Adipose tissue (tissue), 3 donors: ENCODE measurements at regions not wholly inside any gene's neighbourhood (a gene's known extent, or its start where the extent isn't known, plus 50 kb on each side); places are given as distances from the start of the nearest gene placed in this dataset.

Experiments used
- H3K27ac ChIP-seq: one replicate; pipeline ENCODE4 v1.5.1; 2013; ENCODE audit warnings: low read depth, low read length
- WGBS, 3 donors: extraction: QIAGEN DNeasy Blood & Tissue Kit; methylation state at CpG; one replicate each; pipeline ENCODE4 v1.1.7; 2013; 5-methylcytosine and 5-hydroxymethylcytosine counted together
- donor health status: healthy with polysubstance abuse.
- donor health status: Bipolar disorder and iron deficiency.
- donor health status: healthy.

DNA sequence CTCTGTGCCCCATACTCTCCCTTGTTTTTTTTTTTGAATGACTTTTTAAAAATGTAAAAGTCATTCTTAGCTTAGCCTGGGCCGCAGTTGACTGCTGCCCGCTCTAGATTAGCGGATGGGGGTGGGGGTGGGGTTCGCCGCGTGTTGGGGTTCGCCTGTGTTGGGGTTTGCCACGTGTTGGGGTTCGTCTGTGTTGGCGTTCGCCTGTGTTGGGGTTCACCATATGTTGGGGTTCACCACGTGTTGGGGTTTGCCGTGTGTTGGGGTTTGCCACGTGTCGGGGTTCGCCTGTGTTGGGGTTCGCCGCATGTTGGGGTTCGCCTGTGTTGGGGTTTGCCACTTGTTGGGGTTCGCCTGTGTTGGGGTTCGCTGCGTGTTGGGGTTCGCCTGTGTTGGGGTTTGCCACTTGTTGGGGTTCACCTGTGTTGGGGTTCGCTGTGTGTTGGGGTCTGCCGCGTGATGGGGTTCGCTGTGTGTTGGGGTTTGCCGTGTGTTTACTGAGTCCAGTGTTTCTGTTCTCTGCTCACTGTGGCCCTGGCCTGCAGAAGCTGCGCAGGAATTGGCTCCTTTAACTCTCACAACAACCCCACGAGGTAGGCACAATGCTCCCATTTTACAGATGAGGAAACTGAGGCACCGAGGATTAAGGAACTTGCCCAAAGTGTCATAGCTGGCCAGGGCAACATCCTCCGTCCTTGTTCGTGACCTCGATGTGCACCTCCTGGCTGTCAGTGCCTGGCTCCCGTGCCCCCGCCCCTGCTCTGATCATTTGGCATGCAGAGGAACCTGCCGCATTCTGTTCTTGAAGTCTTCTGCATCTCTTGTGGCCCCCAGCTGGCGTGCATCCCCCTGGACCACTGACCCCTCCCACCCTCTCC, 96.6 kb upstream of the CIBAR2 start:
- 86 to 96% (median 95%) methylated on average over 38 of the region's 38 CpGs for WGBS, 3 donors

DNA sequence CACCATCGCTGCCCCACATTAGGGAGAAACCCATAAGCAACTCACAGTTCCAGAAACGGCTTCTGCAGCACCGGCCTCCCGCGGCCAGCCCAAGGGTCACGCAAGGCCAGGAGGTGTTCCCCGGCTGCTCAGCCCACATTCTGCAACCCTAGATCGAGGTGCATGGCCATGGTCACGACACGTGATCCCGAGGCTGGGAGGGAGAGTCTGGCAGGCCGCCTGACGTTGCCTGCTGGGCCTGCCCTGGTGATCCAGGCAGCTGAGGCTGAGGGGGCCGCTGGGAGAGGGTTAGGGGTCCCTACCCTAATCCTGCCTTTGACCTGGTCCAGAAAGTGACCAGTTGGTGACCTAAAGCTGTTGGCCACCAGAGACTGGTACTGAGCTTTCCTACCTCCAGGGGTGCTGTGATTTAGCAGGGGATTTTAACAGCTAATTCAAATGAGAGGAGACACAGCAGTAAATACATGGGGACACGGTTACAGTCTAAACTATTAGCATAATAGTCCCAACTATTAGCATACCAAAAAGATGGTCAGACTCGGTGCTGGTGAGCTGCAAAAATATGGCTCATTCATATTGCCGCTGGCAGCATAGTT, 97.4 kb upstream of the CIBAR2 start:
- 35 to 81% (median 68%) methylated on average over 17 of the region's 17 CpGs for WGBS, 3 donors
- no peak overlapping the region for H3K27ac ChIP-seq

More for the DNA sequence above, 96.6 kb upstream of the CIBAR2 start:
- H3K27ac ChIP-seq: no peak overlapping the region

DNA sequence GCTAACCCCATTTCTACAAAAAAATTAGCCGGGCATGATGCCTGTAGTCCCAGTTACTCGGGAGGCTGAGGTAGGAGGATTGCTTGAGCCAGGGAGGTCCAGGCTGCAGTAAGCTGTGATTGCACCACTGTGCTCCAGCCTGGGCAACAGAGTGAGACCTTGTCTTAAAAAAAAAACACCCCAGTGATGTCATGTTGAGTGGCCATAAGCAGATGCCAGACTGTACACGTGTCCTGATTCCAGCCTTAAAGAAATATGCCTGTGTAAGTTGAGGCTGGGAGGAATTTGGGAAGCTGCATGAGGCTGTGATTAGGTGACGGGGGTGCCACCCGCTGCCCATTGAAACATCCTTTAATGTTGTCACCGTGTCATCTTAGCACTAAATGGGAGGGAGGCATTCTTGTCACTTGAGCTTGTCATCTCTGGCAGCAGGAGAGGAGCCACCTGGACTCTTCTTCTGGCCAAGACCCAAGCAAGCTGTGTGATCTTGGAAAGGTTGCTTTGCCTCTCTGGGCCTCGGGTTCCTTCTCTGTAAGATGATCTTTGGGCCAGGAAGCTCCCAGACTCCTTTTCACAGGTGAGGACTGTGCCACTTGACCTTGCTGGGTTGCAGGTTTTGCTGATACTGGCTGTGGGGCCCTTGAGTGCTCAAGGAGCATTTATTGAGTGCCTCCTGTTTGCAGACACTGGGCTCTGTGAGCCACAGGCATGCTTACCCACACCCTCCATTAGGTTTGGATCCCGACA, 98.3 kb upstream of the CIBAR2 start:
- H3K27ac ChIP-seq: no peak overlapping the region
- 84 to 85% (median 84%) methylated on average over 8 of the region's 8 CpGs for WGBS, 3 donors

DNA sequence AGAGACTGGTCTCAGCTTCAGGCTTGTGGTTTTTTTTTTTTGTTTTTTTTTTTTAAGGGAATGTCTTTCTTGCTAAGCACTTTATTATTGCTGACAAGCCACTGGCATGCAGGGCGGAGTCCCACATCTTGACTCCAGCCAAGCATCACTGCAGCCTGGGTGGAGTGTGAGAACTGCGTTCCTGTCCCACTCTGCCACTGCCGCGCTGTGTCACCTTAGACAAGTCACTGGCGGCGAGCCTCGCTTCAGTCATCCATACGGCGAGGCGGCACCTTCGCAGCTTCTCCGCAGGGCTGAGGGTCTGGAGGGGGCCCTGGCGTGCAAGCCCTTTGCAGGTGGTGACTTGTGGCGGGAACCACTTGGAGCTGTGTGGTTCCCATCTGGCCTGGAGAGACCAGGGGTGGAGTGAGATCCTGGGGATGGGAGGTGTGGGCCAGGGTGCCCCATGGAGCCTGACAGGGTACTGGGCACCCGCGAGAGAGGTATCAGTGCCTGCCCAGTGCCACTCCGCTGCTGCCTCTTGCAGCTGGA, 99.1 kb upstream of the CIBAR2 start:
- no peak overlapping the region for H3K27ac ChIP-seq
- 90 to 96% (median 94%) methylated on average over 17 of the region's 17 CpGs for WGBS, 3 donors

DNA sequence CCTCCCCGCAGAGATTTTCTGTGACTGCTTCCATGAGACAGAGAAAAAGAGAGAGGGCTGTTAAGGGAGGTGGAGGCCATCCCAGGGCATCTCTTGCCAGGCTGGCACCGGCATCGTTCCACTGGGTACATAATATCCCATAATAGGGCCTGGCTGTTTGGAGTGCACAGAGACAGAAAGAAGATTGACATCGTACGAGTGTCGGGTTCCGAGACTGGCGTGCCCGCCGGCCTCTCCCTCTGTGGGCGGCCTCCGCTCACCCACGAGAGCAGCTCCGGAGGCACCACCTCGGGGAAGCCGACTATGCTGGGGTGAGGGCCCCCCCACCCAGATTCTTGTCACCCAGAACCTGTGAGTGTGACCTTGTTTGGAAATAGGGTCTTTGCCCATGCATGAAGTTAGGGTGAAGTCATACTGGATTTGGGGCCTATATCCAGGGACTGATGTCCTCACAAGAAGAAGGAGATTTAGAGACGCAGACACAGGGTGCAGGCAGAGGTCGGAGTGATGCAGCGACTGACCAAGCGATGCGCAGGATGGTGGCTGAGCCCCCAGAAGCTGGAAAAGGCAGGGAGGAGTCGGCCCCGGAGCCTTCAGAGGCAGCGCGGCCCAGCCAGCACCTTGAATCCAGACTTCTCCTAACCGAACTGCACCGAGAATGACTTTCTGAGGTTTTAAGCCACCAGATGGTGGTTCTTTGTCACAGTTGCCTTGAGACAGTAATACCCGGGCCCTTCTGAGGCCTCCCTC, 101.8 kb upstream of the CIBAR2 start:
- no peak overlapping the region for H3K27ac ChIP-seq
- 89 to 94% (median 91%) methylated on average over 28 of the region's 28 CpGs for WGBS, 3 donors

DNA sequence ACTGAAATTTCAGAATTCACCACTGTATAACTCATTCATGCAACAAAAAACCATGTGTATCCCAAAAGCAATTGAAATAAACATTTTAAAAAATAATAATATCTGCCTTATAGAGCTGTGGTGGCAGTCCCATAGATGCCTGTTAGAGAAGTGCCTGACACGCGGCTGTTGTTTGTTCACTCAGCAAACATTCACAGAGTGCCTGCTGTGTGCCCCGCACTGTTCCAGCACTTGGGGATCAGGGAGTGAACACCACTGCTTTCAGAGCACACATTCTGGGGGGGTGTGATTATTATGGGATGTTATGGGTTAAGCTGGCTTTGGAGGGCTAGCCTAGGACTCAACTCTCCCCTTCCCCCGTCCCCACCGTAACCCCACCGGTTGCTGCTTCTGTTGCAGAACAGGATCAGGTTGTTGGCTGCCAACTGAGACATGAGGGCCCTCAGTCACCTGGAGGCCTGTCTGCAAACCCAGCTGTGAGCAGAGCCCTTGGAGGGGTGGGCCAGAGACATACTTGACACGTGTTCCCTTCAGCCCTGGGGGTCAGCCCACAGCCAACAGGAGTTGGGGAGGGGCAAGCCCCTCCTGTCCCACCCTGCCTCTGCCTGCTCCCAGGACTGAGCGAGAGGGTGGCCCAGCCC, 103.3 kb upstream of the CIBAR2 start:
- H3K27ac ChIP-seq: no peak overlapping the region
- 55 to 91% (median 84%) methylated on average over 8 of the region's 8 CpGs for WGBS, 3 donors

DNA sequence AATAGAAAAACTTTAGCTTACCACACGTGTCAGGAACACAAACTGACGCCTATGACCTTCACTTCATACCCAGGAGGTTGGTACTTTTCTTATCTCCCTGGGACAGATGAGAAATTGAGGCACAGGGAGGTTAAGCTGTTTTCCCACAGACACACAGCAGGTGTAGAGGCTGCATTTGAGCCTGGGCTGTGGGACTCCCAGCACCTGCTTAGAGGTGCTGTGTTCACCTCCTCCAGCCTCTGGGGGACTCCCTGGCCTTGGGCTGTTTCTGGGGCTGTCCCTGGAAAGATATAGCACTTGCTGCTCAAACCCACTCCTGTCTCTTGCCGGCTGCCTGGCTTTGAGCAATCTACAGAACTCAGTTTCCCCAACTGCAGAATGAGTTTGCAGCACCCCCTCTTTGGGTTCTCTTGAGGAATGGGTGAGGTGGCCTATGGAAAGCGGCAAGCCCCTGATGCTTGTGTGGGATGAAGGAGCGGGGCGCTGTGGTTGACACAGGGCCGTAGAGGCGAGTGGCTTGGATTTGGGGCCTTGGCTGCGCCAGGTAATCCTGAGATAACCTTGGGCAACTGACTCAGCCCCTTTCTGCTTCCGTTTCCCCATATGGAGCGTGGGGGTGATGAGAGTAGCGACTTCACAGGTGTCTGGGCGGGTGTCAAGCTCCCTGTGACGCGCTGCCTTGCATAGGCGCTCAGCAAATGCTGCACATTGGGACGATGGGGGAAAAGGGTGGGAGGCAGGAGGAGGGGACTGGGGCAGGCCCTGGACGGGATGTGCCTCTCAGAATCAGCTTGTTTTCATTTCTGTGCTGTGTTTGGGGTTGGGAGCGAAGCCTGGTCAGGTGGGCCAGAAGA, 104.5 kb upstream of the CIBAR2 start:
- WGBS, 3 donors: 76 to 94% (median 93%) methylated on average over 19 of the region's 19 CpGs
- no peak overlapping the region for H3K27ac ChIP-seq

DNA sequence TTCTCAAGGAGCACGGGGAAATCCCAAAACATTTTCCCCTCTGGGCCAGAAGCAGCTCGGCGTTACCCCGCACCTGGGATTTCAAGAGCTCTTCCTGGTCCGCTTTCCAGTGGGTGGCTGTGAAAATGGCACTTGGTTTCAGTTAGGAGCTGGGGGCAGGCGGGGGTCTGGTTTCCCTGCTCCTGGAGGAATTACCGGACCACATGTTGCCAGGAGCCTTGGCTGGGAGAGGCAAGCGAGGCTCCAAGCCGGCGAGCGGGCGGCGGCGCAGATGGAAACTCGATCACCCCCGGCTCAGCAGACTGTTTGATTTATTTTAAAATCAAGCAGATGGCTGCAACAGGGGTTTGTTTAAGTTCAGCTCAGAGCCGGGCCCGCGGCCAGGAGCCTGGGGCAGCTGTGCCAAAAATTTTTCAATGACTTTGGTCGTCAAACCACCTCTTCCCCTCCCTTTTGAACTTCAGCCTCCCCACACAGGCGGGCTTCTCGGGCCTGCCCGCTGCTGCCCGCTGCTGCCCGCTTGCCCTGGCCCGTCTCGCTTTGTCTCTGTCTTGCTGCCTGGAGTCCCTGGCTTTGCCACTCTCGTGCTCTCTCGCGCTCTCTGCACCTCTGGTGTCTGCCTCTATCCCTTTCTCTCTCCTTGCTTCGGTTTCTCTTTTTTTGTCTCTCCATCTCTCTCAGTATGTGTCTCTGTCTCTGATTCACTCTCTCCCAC, 108.0 kb upstream of the CIBAR2 start:
- 7 to 31% (median 31%) methylated on average over 31 of the region's 31 CpGs for WGBS, 3 donors

DNA sequence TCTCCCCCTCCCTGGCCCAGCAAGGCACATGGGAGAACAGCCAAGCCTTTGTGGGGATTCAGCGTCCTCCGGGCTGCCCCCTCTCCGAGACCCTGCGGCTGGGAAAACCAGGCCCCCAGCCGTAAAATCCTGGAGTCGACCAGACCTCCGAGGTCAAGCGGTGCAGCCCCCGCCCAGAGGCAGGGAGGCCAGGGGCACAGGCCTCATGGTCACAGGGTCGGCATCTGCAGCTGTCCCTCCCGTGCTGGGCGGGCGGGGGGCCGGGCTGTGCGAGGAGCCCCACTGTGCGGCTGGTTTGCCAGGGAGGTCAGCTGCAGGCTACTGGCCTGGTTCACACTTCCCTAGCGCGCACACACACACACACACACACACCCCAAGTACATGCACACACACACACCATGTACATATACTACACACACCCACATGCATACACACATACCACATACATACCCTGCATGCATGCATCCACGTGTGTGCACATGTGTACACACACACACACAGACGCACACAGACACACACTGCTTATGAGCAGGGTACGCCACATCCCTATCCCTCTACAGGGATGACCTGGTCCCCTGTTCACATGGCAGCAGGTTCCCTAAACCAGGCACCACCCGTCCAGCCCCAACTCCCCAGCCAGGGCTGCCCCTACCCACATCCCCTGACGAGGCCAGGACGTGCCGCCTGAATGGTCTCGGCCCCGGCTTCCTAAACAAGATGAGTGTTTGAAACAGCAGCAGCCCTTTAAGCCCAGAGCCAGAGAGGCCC, 108.9 kb upstream of the CIBAR2 start:
- 83 to 89% (median 84%) methylated on average over 26 to 27 of the region's 27 CpGs for WGBS, 3 donors
- H3K27ac ChIP-seq: no peak overlapping the region

More for the DNA sequence above, 108.0 kb upstream of the CIBAR2 start:
- H3K27ac ChIP-seq: no peak overlapping the region

DNA sequence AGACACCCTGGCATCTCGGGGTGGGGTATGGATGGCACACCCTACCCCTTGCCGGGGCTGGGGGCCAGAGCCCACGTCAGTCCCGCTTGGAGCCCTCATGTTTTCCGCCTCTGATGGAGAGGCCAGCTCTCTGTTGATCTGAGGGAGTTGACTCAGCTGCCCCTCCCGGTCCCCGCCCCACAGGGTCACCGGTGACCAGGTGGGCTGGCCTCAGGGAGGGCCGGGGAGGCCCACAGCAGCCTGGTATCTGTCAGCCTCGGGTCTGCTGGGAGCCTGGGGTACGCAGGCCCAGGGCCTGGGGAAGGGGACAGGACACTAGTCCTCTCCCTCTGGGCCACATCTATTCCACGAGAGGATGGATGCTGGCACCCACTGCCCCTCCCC, 109.5 kb upstream of the CIBAR2 start:
- no peak overlapping the region for H3K27ac ChIP-seq
- WGBS, 3 donors: 80 to 88% (median 88%) methylated on average over 12 of the region's 12 CpGs

DNA sequence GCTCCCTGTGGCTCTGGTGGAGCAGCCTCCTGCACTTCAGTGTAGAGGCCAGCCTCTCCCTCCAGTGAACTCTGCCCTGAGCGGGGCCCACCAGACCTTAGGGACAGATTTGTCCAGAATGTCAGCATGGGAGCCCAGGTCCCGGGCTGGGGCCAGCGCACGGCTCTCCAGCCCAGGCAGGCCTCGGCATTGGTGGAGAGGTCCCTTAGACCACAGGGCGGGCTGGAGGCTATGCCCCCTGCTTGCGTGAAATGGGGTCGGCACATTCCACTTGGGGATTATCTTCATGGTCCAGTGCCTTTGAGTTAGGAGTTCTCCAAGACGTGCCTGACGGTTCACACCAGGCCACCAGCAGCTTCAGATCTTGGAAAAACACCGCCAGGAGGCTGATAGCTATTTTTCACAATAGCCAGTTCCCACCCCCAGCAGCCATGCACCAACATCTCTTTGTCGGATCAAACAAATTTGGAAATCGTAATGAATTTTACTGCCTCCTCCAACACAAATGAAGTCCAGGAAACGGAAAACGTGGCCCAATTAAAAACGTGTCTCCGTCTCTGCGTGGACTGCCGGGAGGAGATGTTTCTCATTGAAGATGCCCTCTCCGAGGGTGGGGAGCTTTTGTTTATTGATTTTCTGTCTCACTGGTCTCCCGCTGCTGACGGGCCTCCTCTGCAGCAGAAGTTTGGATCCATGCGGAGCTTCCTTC, 110.0 kb upstream of the CIBAR2 start:
- H3K27ac ChIP-seq: no peak overlapping the region
- 89 to 91% (median 89%) methylated on average over 22 to 23 of the region's 23 CpGs for WGBS, 3 donors

DNA sequence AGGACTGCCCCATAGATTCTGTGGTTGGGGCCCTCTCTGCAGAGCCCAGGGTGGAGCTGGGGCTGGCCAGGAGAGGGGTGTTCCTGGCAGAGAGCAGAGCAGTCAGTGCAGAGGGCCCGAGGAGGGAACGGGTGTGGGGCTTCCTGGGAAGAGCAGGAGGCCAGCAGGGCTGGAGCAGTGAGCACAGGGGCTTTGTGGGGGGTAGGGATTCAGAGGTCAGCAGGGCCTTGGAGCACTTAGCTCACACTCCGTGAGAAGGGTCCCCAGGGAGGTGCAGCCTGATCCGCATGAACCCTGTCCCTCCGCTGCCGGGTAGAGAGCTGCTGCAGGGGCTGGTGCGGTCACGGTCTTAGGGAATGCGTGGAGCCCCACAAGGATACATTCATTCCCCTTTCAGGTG, 113.0 kb upstream of the CIBAR2 start:
- H3K27ac ChIP-seq: no peak overlapping the region
- WGBS, 3 donors: 78 to 84% (median 83%) methylated on average over 9 of the region's 9 CpGs

DNA sequence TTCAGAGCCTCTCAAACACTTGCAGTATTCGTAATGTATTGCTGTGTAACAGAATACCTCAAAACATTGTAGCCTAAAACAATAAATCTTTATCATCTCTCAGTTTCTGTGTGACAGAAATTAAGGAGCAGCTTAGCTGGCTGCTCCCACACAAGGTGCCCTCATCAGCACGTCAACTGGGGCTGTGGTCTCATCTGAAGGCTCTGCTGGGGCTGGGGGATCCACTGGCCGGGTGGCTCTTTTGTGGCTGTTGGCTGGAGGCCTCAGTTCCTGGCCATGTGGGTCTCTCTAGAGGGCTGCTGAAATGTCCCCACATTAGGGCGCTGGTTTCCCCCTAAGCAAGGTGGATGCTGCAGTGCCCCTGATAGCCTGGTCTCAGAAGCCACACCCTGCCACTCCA, 113.4 kb upstream of the CIBAR2 start:
- no peak overlapping the region for H3K27ac ChIP-seq
- WGBS, 3 donors: 90 to 98% (median 92%) methylated on average over 4 of the region's 4 CpGs

DNA sequence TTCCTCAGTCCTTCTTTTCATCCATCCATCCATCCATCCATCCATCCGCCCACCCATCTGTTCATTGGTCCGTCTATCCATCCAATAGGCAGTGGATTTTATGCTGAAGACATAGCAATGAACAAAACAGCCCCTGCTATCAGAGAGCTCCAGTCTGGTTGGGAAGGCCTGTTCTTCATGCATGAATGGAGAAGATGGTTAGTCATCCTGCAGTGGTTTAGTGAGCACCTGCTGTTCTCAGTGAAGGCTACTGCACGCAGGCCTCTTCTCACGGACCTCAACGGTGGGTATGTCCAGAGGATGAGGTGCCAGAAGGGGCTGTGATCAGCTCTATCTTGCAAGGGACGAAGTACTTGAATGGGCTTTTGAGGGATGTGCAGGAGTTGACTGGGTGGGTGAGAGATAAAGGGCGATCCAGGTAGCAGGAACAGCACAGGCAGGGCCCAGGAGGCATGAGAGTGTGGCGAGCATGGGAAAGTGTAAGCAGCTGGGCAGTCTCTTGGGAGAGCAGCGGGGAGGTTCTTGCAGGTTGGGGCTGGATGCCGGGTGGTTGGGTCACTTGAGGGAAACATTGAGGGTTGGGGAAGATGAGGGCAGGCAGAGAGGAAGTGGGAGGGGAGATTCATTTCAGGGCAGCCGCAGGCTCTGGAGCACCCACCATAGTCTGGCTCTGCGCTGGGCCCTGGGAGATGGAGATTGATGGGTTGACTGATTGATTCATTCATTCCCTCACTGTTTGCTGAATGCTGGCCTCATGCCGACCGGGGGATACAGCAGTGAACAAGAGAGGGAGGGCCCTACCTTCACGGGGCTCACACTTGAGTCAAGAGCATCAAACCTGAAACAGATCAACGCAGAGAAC, 115.0 kb upstream of the CIBAR2 start:
- no peak overlapping the region for H3K27ac ChIP-seq
- 76 to 86% (median 81%) methylated on average over 16 of the region's 16 CpGs for WGBS, 3 donors
